Right ventricle myocardium inferior (tissue), 1 donor: ENCODE measurements at regions not wholly inside any gene's neighbourhood (a gene's known extent, or its start where the extent isn't known, plus 50 kb on each side); places are given as distances from the start of the nearest gene placed in this dataset.

Experiments
- ATAC-seq: fragments of 200-7000 bp; cut with Tn5 transposase; one replicate; pipeline ENCODE4 v1.9.1; 2020; ENCODE audit warnings: mild to moderate bottlenecking, moderate library complexity
- DNase-seq: peaks from one replicate; pipeline ENCODE4 v3.0.0; 2021; ENCODE audit errors: missing footprints
- intact Hi-C: fragments of 100-400 bp; cut with DNase I; formaldehyde crosslinking; loops from one replicate; pipeline ENCODE4 v1.11.0; 2022
- donor health status: DM: no; HTN: yes; CAD: no; lungs with severe emphysema.

GRCh38 chr7:70846208-70846607, 285.7 kb upstream of the GALNT17 start:
- DNase-seq (no peak), ATAC-seq (no peak)
- intact Hi-C loops: no loop called here

GRCh38 chr7:70849580-70850235, 282.2 kb upstream of the GALNT17 start:
- no peak for DNase-seq
- ATAC-seq: no peak
- intact Hi-C loops: loop anchor here (10.0 kb wide), 1 partner anchor 665 kb away; no protein-coding TSS in a partner anchor

- ATAC-seq (no peak), DNase-seq (no peak)
- intact Hi-C loops: loop anchor here (5.0 to 10.0 kb wide), 2 partner anchors 277 to 659 kb away; partner anchors contain the start of gene GALNT17
Measured at GRCh38 chr7:70855373-70855772, 276.6 kb upstream of the GALNT17 start.

DNA sequence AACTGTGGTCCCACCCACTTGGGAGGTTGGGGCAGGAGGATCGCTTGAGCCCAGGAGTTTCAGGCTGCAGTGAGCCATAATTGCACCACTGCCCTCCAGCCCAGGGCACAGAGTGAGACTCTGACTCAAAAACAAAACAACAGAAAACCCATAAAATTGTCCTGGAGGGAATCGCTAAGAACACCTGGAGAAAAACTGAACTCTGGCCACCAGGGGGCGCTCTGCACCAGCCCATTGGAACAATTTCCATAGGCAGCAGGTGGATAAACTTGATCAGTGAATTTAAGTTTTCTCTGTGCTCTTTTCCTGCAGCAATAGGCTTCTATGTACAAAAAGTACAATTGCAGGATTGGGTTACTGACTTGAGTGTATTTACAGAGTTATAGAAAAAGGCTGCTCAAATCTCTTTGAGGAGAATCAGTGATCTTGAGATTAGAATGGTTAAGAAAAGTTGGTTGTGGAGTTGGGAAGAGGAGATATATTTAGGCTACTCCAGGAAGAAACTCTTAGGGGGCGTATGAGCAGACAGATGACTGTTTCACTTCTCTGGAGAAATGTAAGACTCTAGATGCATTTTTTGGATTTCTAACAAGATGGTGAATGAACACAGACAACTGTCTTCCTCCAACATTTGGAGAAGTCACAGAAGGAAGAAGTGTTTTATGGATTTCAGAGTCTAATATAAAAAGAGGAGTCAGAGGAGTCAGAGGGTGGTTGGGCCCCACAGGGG, 274.9 kb upstream of the GALNT17 start:
- ATAC-seq (no peak), DNase-seq (no peak)
- intact Hi-C loops: loop anchor here (1.0 to 10.0 kb wide), 3 partner anchors 275 to 879 kb away; partner anchors contain the start of gene GALNT17

GRCh38 chr7:70857793-70858545, 274.0 kb upstream of the GALNT17 start:
- ATAC-seq: no peak
- intact Hi-C loops: loop anchor here (1.0 to 10.0 kb wide), 4 partner anchors 274 to 878 kb away; partner anchors contain the start of gene GALNT17
- DNase-seq: no peak

DNA sequence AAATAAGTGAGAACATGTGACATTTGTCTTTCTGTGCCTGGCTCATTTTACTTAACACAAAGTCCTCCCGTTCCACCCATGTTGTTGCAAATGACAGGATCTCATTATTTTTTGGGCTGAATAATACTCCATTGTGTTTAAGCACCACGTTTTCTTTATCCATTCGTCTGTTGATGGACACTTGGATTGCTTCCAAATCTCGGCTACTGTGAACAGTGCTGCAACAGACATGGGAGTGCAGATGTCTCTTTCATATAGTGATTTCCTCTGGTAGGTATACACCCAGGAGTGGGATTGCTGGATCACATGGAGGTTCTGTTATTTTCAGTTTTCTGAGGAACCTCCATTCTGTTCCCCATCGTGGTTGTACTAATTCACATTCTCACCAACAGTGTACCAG, 264.4 kb upstream of the GALNT17 start:
- DNase-seq: no peak
- intact Hi-C loops: no loop called here
- no peak for ATAC-seq

GRCh38 chr7:70870349-70870748, 261.6 kb upstream of the GALNT17 start:
- no peak for DNase-seq
- intact Hi-C loops: no loop called here
- no peak for ATAC-seq

DNA sequence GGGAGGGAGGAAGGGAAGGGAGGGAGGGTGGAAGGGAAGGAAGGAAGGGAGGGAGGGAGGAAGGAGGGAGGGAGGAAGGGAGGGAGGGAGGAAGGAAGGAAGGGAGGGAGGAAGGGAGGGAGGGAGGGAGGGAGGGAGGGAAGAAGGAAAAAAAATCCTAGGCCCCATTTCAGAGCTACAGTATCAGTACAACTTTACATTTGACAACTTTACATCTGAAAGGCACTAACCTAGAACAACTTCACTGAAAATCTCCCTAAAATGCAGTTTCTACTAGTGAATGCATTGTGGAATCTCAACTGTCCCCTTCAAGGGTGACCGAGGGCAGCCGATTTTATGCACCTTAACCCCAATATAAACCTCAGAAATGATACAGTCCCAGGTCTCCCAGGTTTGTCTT, 259.8 kb upstream of the GALNT17 start:
- intact Hi-C loops: no loop called here
- DNase-seq: no peak
- ATAC-seq: no peak

- intact Hi-C loops: no loop called here
- ATAC-seq: no peak
- no peak for DNase-seq
Measured at GRCh38 chr7:70881167-70881847, 250.6 kb upstream of the GALNT17 start.

- DNase-seq (no peak), ATAC-seq (no peak)
- intact Hi-C loops: no loop called here
Measured at GRCh38 chr7:70883750-70884439, 248.0 kb upstream of the GALNT17 start.

DNA sequence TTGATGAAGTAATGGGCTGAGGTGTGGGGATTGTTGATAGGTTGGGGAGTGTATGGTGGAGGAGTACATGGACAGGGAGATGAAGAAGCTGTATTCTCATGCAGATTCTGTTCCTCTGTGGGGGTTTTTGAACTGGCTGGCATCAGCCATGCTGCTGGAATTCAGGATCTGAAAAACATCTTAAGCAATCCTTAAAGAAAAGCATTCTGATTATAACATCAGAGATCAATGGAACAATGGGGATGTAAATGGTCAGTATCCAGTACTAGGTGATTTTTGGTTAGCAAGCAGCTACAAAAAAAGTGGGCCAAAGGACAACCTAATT, 247.5 kb upstream of the GALNT17 start:
- intact Hi-C loops: no loop called here
- no peak for DNase-seq

GRCh38 chr7:70884809-70885208, 247.1 kb upstream of the GALNT17 start:
- intact Hi-C loops: no loop called here
- ATAC-seq: no peak
- DNase-seq: no peak

More for the DNA sequence above, 247.5 kb upstream of the GALNT17 start:
- ATAC-seq: no peak

DNA sequence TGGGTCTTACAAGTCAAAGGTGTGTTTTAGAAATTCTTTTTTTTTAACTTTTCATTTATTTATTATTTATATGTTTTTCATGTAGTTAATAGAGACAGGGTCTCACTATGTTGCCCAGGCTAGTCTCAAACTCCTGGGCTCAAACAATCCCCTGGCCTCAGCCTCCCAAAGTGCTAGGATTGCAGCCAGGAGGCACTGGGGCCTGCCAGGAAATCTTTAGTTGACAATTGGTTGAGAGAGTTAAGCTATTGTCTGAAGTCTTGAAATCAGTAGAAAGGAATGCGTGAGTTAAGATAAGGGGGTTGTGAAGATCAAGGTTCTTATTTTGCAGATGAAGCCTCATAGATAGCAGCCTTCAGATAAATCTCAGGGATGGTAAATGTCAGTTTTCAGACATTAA, 245.4 kb upstream of the GALNT17 start:
- no peak for ATAC-seq
- DNase-seq: no peak
- intact Hi-C loops: no loop called here

DNA sequence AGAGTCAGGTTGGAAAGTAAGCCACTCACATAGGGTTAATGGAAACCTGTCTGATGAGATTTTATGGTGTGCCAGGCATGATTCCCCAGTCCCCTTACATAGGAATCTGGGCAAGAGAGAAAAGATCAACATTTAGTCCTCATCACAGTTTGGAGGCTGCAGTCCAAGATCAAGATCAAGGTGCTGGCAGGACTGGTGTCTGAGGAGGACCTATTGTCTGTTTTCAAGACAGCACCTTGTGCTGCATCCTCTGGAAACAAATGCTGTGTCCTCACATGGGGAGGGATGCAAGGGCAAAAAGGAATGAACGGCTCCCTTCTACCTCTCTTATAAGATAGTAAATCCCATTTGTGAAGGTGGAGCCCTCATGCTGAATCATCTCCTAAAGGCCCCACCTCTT, 244.8 kb upstream of the GALNT17 start:
- intact Hi-C loops: no loop called here
- no peak for ATAC-seq
- DNase-seq: no peak

GRCh38 chr7:70890147-70890969, 241.6 kb upstream of the GALNT17 start:
- ATAC-seq (no peak), DNase-seq (no peak)
- intact Hi-C loops: no loop called here

DNA sequence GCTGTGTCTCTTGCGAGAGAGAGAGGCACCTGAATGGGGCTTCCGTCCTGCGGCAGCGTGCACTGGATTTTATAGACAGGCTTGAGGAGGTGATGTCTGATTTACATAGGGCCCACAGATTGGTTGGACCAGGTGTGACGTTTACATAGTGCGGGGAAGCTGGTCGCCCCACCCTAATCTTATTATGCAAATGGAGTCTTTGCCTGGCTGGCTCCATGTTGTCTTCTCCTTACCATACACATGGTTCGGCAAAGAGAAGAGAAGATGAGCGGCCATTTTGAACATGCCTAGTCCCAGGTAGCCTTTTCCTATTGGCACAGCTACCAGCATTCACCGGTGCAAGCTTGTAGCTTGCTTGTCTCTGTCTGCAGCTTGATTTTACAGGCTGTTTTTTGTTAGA, 238.5 kb upstream of the GALNT17 start:
- intact Hi-C loops: no loop called here
- ATAC-seq (no peak), DNase-seq (no peak)

DNA sequence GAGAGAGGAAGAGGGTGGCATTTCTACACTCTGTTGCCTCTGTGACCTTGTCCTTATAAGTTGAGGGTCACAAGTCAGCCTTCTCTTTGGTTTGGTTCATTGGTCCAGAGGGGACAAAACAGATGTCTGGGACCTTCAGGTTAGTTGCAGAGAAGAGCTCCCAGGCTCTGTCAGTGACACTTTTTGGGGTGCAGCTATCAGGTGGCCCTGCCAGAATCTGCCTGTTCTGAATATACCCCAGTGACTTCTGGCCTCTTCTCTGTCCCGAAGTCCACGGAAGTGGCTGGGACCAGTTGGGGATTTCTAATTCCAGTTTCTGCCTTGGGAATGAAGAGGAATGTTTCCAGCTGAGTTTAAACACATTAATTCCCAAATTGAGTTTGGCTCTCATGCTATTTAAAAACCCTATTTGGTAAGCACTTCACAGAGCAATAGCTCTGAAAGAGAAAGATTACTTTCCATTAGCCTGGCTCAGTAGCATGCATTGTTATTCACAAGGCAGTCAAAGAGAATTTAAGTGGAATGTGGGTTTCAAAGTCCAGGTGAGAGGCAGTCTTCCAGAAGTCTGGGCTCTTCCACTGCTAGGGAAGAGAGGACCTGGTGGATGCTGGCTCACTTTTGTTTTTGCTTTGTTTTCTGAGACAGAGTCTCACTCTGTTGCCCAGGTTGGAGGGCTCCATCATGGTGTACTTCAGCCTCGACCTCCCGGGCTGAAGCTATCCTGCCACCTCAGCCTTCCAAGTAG, 237.8 kb upstream of the GALNT17 start:
- intact Hi-C loops: no loop called here
- ATAC-seq (no peak), DNase-seq (no peak)
